LNCaP clone FGC (cell line): ENCODE measurements at regions not wholly inside any gene's neighbourhood (a gene's known extent, or its start where the extent isn't known, plus 50 kb on each side); places are given as distances from the start of the nearest gene placed in this dataset.

Experiments
- DNase-seq: peaks from one replicate; pipeline ENCODE4 v3.0.0-alpha.2; 2011; ENCODE audit warnings: low read depth
- H3K4me3 ChIP-seq: 2 replicates; pipeline ENCODE4 v1.5.1; 2011; ENCODE audit warnings: mild to moderate bottlenecking, low read depth, low read length, control low read depth
- TF ChIP-seq, protein P1 (sequence below): IDR thresholded peaks from 2 replicates; pipeline ENCODE4 v1.5.1; 2012; ENCODE audit warnings: mild to moderate bottlenecking; ENCODE audit not compliant: control insufficient read depth, insufficient read depth; ENCODE audit errors: extremely low read depth

DNA sequence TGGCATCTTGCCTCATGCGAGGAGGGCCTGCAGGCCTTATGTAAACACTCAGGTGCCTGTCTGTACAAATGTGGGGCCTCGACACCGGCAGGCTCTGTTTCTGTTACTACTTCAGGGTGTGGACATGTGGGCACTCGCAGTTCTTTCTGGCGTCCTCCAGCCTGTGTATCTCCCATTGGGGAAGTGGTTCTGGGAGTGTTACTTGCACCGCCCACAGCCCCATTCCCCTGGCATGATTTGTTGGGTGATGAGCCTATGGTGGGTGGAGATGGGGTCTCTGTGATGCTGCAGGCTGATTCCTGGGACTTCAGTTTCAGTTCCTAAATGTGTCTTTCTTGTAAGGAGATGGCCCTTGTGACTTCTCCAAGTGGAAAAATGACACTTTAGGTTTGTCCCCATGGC is 82.1 kb upstream of the PITX1 start:
- TF ChIP-seq, protein P1, sequence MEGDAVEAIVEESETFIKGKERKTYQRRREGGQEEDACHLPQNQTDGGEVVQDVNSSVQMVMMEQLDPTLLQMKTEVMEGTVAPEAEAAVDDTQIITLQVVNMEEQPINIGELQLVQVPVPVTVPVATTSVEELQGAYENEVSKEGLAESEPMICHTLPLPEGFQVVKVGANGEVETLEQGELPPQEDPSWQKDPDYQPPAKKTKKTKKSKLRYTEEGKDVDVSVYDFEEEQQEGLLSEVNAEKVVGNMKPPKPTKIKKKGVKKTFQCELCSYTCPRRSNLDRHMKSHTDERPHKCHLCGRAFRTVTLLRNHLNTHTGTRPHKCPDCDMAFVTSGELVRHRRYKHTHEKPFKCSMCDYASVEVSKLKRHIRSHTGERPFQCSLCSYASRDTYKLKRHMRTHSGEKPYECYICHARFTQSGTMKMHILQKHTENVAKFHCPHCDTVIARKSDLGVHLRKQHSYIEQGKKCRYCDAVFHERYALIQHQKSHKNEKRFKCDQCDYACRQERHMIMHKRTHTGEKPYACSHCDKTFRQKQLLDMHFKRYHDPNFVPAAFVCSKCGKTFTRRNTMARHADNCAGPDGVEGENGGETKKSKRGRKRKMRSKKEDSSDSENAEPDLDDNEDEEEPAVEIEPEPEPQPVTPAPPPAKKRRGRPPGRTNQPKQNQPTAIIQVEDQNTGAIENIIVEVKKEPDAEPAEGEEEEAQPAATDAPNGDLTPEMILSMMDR: no peak
- H3K4me3 ChIP-seq: no peak overlapping the region
- no peak for DNase-seq

DNA sequence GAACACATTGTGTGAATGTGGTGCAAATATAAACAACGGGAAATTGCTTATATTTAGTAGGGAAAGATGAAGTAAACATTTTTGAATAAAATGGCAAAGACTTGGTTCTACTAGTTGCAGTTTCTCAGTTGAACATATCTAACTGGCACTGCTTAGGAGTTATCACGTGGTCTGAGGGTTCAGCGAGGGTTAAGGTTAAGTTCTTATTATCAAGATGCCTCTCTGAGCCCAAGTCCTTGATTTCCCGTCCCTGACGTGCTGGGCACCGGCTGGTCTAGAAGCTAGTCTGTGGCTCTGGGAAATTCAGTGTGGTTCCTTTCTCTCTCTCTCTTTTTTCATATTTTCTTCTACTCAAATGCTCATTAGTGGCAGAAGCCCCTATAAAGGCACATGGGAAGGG is 81.6 kb upstream of the PITX1 start:
- no peak overlapping the region for H3K4me3 ChIP-seq
- TF ChIP-seq, protein P1: no peak
- DNase-seq: no peak

GRCh38 chr5:135114759-135115158 is 80.7 kb upstream of the PITX1 start:
- TF ChIP-seq, protein P1: no peak
- H3K4me3 ChIP-seq: no peak overlapping the region
- DNase-seq: no peak

- H3K4me3 ChIP-seq: no peak overlapping the region
- TF ChIP-seq, protein P1: no peak
- no peak for DNase-seq
Observed at GRCh38 chr5:135112008-135112725, 78.1 kb upstream of the PITX1 start.

DNA sequence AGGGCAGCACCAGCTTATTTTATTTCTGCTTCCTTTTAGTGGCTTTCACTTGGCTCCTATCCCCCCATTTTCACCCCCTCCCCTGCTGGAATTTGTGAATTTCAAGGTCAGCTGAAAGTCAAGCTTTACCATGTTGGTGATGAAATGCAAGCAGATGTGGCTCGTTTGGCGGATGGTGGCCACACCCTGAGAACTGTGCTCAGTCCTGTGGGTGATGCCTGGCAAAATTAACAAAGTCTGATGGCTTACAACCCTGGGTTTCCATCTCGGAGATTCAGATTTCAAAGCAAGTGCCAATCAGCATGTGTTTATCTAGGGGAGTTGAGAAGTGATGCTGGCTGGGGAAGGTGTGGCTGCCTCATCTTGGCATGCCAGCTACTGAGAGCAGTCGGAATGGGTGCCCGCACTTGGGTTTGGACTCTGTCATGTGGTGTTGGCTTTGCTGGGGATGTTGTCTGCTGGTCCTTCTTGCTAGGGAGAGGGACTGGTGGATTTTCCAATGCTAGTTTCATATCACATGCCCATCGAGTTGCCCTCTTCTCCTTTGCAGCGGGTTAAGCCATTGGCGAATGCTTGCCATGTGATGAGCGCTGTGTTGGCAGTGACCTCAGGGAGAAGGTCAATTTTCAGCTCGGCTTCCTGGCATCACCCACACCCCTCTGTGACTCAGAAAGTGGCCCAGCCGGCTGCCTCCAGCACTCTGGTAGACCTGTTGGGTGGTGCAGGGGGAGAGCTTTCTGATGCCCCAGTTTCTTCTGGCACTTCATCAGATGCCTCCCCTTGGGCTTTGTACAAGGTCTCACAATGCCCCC is 77.0 kb upstream of the PITX1 start:
- no peak overlapping the region for H3K4me3 ChIP-seq
- no peak for DNase-seq
- TF ChIP-seq, protein P1: no peak

GRCh38 chr5:135108992-135109391 is 75.0 kb upstream of the PITX1 start:
- TF ChIP-seq, protein P1: no peak
- no peak overlapping the region for H3K4me3 ChIP-seq
- no peak for DNase-seq

GRCh38 chr5:135108569-135108968 is 74.5 kb upstream of the PITX1 start:
- TF ChIP-seq, protein P1: no peak
- DNase-seq: no peak
- H3K4me3 ChIP-seq: no peak overlapping the region
